Liver (tissue), 3 donors: ENCODE measurements at regions not wholly inside any gene's neighbourhood (a gene's known extent, or its start where the extent isn't known, plus 50 kb on each side); places are given as distances from the start of the nearest gene placed in this dataset.

ENCODE experiments used
- EGR1 ChIP-seq, 2 donors: IDR thresholded peaks; 2 replicates each; pipeline ENCODE4 v1.6.1; 2016 to 2018; ENCODE audit warnings: antibody characterized with exemption in 2 of 2, low read depth in 2 of 2
- FOXA1 ChIP-seq: IDR thresholded peaks from 2 replicates; pipeline ENCODE4 v1.6.1; 2016; ENCODE audit warnings: antibody characterized with exemption
- GABPA ChIP-seq, 2 donors: IDR thresholded peaks in 1 of 2; conservative IDR thresholded peaks in 1 of 2; 2 replicates each; pipeline ENCODE4 v1.6.1; 2016; ENCODE audit warnings: antibody characterized with exemption in 2 of 2, mild to moderate bottlenecking in 1 of 2, moderate library complexity in 1 of 2
- JUND ChIP-seq, 2 donors: IDR thresholded peaks; 2 replicates each; pipeline ENCODE4 v1.6.1; 2016; ENCODE audit warnings: antibody characterized with exemption in 2 of 2
- RAD21 ChIP-seq, 2 donors: IDR thresholded peaks; 2 replicates each; pipeline ENCODE4 v1.6.1; 2016; ENCODE audit warnings: antibody characterized with exemption in 2 of 2, mild to moderate bottlenecking in 2 of 2
- RXRA ChIP-seq, 2 donors: IDR thresholded peaks; 2 replicates each; pipeline ENCODE4 v1.6.1; 2017 to 2018; ENCODE audit warnings: antibody characterized with exemption in 2 of 2, mild to moderate bottlenecking in 1 of 2
- SP1 ChIP-seq: IDR thresholded peaks from 2 replicates; pipeline ENCODE4 v1.6.1; 2018; ENCODE audit warnings: antibody characterized with exemption, mild to moderate bottlenecking
- TF ChIP-seq, protein P1 (sequence below): fragments of 150-350 bp; IDR thresholded peaks from 2 replicates; pipeline ENCODE4 v1.5.1; 2017; ENCODE audit warnings: improper control_type of control experiment, low read depth, low read length; ENCODE audit not compliant: missing input control
- TF ChIP-seq, protein P2 (sequence below): IDR thresholded peaks from 2 replicates; pipeline ENCODE4 v1.6.1; 2016; ENCODE audit warnings: antibody characterized with exemption
- donor health status: healthy.
- donor health status: healthy.

GRCh38 chr3:118298133-118298532 is 736.5 kb downstream of the IGSF11 start:
- TF ChIP-seq, protein P1, sequence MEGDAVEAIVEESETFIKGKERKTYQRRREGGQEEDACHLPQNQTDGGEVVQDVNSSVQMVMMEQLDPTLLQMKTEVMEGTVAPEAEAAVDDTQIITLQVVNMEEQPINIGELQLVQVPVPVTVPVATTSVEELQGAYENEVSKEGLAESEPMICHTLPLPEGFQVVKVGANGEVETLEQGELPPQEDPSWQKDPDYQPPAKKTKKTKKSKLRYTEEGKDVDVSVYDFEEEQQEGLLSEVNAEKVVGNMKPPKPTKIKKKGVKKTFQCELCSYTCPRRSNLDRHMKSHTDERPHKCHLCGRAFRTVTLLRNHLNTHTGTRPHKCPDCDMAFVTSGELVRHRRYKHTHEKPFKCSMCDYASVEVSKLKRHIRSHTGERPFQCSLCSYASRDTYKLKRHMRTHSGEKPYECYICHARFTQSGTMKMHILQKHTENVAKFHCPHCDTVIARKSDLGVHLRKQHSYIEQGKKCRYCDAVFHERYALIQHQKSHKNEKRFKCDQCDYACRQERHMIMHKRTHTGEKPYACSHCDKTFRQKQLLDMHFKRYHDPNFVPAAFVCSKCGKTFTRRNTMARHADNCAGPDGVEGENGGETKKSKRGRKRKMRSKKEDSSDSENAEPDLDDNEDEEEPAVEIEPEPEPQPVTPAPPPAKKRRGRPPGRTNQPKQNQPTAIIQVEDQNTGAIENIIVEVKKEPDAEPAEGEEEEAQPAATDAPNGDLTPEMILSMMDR = no peak
- TF ChIP-seq GABPA (IDR thresholded peaks at IDR 0.05 in 1 of 2, conservative IDR thresholded peaks at IDR 0.05 in 1 of 2) (no peak), JUND (IDR thresholded peaks at IDR 0.05) (no peak), FOXA1 (no peak), RXRA (IDR thresholded peaks at IDR 0.05) (no peak), RAD21 (IDR thresholded peaks at IDR 0.05) (no peak), SP1 (no peak), EGR1 (IDR thresholded peaks at IDR 0.05; ENCODE audit: low read depth in 2 of 2) (no peak)
- TF ChIP-seq, protein P2, sequence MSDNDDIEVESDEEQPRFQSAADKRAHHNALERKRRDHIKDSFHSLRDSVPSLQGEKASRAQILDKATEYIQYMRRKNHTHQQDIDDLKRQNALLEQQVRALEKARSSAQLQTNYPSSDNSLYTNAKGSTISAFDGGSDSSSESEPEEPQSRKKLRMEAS = no peak
